AG09309 (cell line): ENCODE measurements at regions not wholly inside any gene's neighbourhood (a gene's known extent, or its start where the extent isn't known, plus 50 kb on each side); places are given as distances from the start of the nearest gene placed in this dataset.

Experiments used
- DNase-seq: peaks from one replicate; pipeline ENCODE4 v3.0.0-alpha.2; 2010; ENCODE audit warnings: low read depth
- H3K4me3 ChIP-seq: 2 replicates; pipeline ENCODE4 v1.5.1; 2011; ENCODE audit warnings: mild to moderate bottlenecking, low read depth, low read length, moderate library complexity; ENCODE audit not compliant: control insufficient read depth
- TF ChIP-seq, protein P1 (sequence below): IDR thresholded peaks from 2 replicates; pipeline ENCODE4 v1.5.1; 2011; ENCODE audit warnings: mild to moderate bottlenecking, low read depth, low read length, inconsistent platforms; ENCODE audit not compliant: insufficient read depth, control insufficient read depth; ENCODE audit errors: missing control alignments

GRCh38 chr1:217244971-217245370 lies 385.9 kb downstream of the GPATCH2 start:
- TF ChIP-seq, protein P1, sequence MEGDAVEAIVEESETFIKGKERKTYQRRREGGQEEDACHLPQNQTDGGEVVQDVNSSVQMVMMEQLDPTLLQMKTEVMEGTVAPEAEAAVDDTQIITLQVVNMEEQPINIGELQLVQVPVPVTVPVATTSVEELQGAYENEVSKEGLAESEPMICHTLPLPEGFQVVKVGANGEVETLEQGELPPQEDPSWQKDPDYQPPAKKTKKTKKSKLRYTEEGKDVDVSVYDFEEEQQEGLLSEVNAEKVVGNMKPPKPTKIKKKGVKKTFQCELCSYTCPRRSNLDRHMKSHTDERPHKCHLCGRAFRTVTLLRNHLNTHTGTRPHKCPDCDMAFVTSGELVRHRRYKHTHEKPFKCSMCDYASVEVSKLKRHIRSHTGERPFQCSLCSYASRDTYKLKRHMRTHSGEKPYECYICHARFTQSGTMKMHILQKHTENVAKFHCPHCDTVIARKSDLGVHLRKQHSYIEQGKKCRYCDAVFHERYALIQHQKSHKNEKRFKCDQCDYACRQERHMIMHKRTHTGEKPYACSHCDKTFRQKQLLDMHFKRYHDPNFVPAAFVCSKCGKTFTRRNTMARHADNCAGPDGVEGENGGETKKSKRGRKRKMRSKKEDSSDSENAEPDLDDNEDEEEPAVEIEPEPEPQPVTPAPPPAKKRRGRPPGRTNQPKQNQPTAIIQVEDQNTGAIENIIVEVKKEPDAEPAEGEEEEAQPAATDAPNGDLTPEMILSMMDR: no peak
- H3K4me3 ChIP-seq: no peak overlapping the region
- DNase-seq: no peak

DNA sequence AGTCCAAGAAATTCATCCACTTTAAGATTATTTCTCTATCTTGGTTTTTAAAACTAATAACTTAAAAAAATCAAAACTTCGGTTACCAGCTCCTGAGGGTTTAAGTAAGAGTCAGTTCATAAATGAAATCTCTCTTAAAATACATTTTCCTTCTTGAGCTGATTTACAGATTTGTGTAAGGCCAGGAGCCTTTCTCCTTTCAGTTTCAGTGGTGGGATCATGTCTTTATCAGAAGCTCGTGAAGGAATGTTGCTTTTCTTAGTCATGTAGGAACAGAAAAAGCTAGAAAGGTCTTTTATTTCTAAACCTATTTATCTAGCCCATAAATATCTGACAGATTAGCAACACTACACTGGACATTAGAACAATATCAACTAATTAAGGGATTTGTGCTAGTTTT lies 390.2 kb downstream of the GPATCH2 start:
- no peak for DNase-seq
- TF ChIP-seq, protein P1: no peak
- no peak overlapping the region for H3K4me3 ChIP-seq

- no peak overlapping the region for H3K4me3 ChIP-seq
- TF ChIP-seq, protein P1: no peak
- DNase-seq: no peak
These were observed 391.9 kb downstream of the GPATCH2 start for GRCh38 chr1:217238945-217239344.

DNA sequence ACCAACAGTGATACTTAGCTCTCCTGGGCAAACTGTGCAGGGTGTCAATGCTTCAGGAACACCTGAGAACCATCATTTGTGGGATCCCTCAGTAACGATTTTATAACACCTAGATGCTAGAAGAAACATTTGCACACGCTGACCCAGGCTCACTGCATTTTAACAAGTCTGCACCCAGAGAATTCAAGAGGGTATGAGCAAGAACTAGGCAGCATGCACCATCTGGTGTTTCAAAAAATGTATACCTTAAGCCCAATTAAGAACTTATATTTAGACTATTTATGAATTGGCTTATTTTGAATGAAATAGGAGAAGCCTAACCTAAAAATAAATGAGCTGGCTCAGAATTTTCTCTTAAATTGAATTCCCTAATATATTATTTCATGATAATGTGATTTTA lies 400.5 kb downstream of the GPATCH2 start:
- TF ChIP-seq, protein P1: no peak

GRCh38 chr1:217228689-217229088 lies 402.2 kb downstream of the GPATCH2 start:
- no peak overlapping the region for H3K4me3 ChIP-seq
- TF ChIP-seq, protein P1: no peak
- DNase-seq: no peak

More for the DNA sequence above, 400.5 kb downstream of the GPATCH2 start:
- DNase-seq: no peak
- no peak overlapping the region for H3K4me3 ChIP-seq

DNA sequence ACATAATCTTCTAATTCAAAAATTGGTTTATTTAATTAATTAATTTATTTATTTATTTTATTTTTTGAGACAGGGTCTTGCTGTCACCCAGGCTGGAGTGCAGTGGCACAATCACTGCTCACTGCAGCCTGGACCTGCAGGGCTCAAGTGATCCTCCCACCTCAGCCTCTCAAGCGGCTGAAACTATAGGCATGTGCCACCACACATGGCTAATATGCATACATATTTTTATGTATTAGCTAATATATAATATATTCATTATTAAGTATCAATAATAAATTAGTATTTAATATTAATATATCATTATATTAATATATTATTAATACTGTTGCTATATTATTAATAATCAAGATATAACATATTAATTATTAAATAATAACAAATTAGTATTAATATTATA lies 406.7 kb downstream of the GPATCH2 start:
- DNase-seq: no peak
- TF ChIP-seq, protein P1: no peak
- no peak overlapping the region for H3K4me3 ChIP-seq

DNA sequence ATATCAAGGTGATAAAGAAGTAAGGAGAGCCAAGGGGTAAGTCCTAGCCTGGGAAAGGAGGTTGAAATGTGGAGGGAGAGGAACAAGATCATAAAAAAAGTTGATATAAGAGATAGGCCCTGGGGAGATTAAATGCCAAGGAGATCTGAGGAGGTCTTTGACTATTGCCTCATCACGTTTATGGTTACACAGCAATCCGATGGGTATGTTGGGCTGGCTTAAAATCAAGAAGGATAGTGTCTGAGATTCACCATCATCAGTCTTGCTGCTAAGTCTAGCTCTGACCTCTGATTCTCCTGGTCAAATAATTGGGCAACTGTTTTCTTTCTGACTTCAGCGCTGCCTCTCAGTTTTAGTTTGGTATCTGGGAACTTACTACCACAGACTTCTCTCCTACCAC lies 416.3 kb downstream of the GPATCH2 start:
- TF ChIP-seq, protein P1: no peak

More for the DNA sequence above, 416.3 kb downstream of the GPATCH2 start:
- DNase-seq: no peak
- H3K4me3 ChIP-seq: no peak overlapping the region
